ENCODE measurements at regions not wholly inside any gene's neighbourhood (a gene's known extent, or its start where the extent isn't known, plus 50 kb on each side); places are given as distances from the start of the nearest gene placed in this dataset.

GRCh38 chrX:40290517-40290916 lies 192.8 kb upstream of the BCOR start:
- no peak for TF ChIP-seq CTCF (IDR thresholded peaks at IDR 0.05)
- no peak for DNase-seq (ENCODE audit: low spot score)
- ATAC-seq (ENCODE audit: low FRiP score), result no peak

- no peak for ATAC-seq (ENCODE audit: low FRiP score)
- no peak for TF ChIP-seq CTCF (IDR thresholded peaks at IDR 0.05)
- DNase-seq (ENCODE audit: low spot score), result no peak
These were observed 188.1 kb upstream of the BCOR start for GRCh38 chrX:40285876-40286275.

- ATAC-seq (ENCODE audit: low FRiP score), result no peak
- TF ChIP-seq CTCF (IDR thresholded peaks at IDR 0.05), result no peak
These were observed 187.1 kb upstream of the BCOR start for GRCh38 chrX:40284852-40285251.

GRCh38 chrX:40283981-40284380 lies 186.2 kb upstream of the BCOR start:
- ATAC-seq (ENCODE audit: low FRiP score) (no peak), DNase-seq (ENCODE audit: low spot score) (no peak)
- no peak for TF ChIP-seq CTCF (IDR thresholded peaks at IDR 0.05)

More at GRCh38 chrX:40284852-40285251, 187.1 kb upstream of the BCOR start:
- no peak for DNase-seq (ENCODE audit: low spot score)

GRCh38 chrX:40282946-40283660 lies 185.3 kb upstream of the BCOR start:
- ATAC-seq (ENCODE audit: low FRiP score) (no peak), DNase-seq (ENCODE audit: low spot score) (no peak)
- TF ChIP-seq CTCF (IDR thresholded peaks at IDR 0.05), result no peak

- ATAC-seq (ENCODE audit: low FRiP score) (no peak), DNase-seq (ENCODE audit: low spot score) (no peak)
- no peak for TF ChIP-seq CTCF (IDR thresholded peaks at IDR 0.05)
These were observed 184.6 kb upstream of the BCOR start for GRCh38 chrX:40282348-40282747.

- TF ChIP-seq CTCF (IDR thresholded peaks at IDR 0.05), result no peak
- DNase-seq (ENCODE audit: low spot score) (no peak), ATAC-seq (ENCODE audit: low FRiP score) (no peak)
These were observed 183.7 kb upstream of the BCOR start for GRCh38 chrX:40281336-40282005.
